Lung (tissue), 11 donors: ENCODE measurements at regions not wholly inside any gene's neighbourhood (a gene's known extent, or its start where the extent isn't known, plus 50 kb on each side); places are given as distances from the start of the nearest gene placed in this dataset.

ENCODE experiments used
- ATAC-seq: fragments of 200-7000 bp; cut with Tn5 transposase; one replicate; pipeline ENCODE4 v1.9.1; 2020; ENCODE audit warnings: moderate number of reproducible peaks; ENCODE audit not compliant: insufficient read depth, low FRiP score
- DNase-seq, 3 donors: peaks; one replicate each; pipeline ENCODE4 v3.0.0-alpha.2; 2013 to 2017
- H3K27ac ChIP-seq, 2 donors: one replicate each; pipeline ENCODE4 v1.5.1; 2013; ENCODE audit warnings: mild to moderate bottlenecking in 2 of 2, moderate library complexity in 2 of 2, control low read depth in 1 of 2, inconsistent platforms in 1 of 2, low read depth in 1 of 2, low read length in 1 of 2
- H3K27me3 ChIP-seq, 3 donors: one replicate each; pipeline ENCODE4 v1.5.1; 2013; ENCODE audit warnings: low read length in 2 of 3; ENCODE audit not compliant: control insufficient read depth in 3 of 3, insufficient read depth in 3 of 3
- H3K36me3 ChIP-seq, 4 donors: one replicate each; pipeline ENCODE4 v1.5.1; 2013; ENCODE audit warnings: low read length in 4 of 4, mild to moderate bottlenecking in 1 of 4, moderate library complexity in 1 of 4; ENCODE audit not compliant: control insufficient read depth in 4 of 4, insufficient read depth in 4 of 4
- H3K4me1 ChIP-seq, 5 donors: one replicate each; pipeline ENCODE4 v1.5.1; 2013; ENCODE audit warnings: low read length in 5 of 5, mild to moderate bottlenecking in 2 of 5, moderate library complexity in 1 of 5; ENCODE audit not compliant: control insufficient read depth in 5 of 5, insufficient read depth in 5 of 5
- H3K4me3 ChIP-seq: one replicate; pipeline ENCODE4 v1.5.1; 2013; ENCODE audit warnings: mild to moderate bottlenecking, control low read depth, moderate library complexity
- H3K9ac ChIP-seq, 2 donors: one replicate each; pipeline ENCODE4 v1.5.1; 2013; ENCODE audit warnings: low read length in 2 of 2, control low read depth in 1 of 2; ENCODE audit not compliant: insufficient read depth in 1 of 2
- H3K9me3 ChIP-seq, 4 donors: one replicate each; pipeline ENCODE4 v1.5.1; 2013; ENCODE audit warnings: low read length in 3 of 4, mild to moderate bottlenecking in 1 of 4, moderate library complexity in 1 of 4; ENCODE audit not compliant: control insufficient read depth in 4 of 4, insufficient read depth in 3 of 4
- WGBS, 2 donors: extraction: QIAGEN DNeasy Blood & Tissue Kit; methylation state at CpG; one replicate each; pipeline ENCODE4 v1.1.7; 2013; 5-methylcytosine and 5-hydroxymethylcytosine counted together
- TF ChIP-seq, protein P1 (sequence below): IDR thresholded peaks from 2 replicates; pipeline ENCODE4 v1.5.1; 2012; ENCODE audit warnings: mild to moderate bottlenecking; ENCODE audit errors: control extremely low read depth, extremely low read depth
- donor health status: control.
- donor health status: control.
- donor health status: Bipolar disorder and iron deficiency.
- donor health status: healthy.
- donor health status: DM: yes; HTN: yes; CAD: no.

DNA sequence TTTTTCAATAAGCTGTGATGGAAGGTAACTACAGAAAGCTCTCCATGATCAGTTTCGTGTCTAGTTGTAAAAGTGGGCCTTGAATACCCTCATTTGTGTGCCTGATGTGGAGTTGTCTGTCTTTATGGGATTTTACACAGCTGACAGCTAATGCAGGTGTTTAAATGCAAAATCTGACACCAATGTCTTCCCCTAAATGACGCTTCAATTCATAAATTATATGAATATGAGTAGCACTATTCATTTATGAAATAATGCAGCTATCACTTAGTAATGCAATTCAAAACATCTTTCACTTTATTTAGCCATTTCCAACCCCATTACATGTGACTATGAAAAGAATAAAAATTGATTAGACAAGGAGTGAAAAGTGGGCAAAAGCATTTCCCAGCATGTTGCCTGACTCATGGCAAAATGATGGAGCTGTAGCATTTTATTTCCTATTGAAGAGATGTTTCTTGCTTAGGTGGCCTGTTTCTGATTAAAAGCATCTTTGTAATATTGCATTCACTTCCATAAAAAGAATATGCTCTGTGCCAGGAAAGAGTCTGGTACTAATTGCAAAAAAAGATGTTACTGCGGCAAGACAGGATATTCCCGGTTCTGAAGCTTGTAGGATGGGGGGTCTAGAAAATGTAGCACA, 116.7 kb upstream of the HAPLN1 start:
- ATAC-seq = no peak
- TF ChIP-seq, protein P1, sequence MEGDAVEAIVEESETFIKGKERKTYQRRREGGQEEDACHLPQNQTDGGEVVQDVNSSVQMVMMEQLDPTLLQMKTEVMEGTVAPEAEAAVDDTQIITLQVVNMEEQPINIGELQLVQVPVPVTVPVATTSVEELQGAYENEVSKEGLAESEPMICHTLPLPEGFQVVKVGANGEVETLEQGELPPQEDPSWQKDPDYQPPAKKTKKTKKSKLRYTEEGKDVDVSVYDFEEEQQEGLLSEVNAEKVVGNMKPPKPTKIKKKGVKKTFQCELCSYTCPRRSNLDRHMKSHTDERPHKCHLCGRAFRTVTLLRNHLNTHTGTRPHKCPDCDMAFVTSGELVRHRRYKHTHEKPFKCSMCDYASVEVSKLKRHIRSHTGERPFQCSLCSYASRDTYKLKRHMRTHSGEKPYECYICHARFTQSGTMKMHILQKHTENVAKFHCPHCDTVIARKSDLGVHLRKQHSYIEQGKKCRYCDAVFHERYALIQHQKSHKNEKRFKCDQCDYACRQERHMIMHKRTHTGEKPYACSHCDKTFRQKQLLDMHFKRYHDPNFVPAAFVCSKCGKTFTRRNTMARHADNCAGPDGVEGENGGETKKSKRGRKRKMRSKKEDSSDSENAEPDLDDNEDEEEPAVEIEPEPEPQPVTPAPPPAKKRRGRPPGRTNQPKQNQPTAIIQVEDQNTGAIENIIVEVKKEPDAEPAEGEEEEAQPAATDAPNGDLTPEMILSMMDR = no peak
- no peaks in the 10 kb centered on the region for H3K36me3 ChIP-seq
- no peak for DNase-seq
- no peak overlapping the region for H3K9ac ChIP-seq
- 88 to 91% methylated on average over 4 of the region's 4 CpGs for WGBS, 2 donors
- H3K27ac ChIP-seq = no peak overlapping the region
- no peaks in the 10 kb centered on the region for H3K9me3 ChIP-seq
- H3K4me3 ChIP-seq = no peak overlapping the region
- H3K4me1 ChIP-seq = no peaks in the 10 kb centered on the region
- H3K27me3 ChIP-seq = no peaks in the 10 kb centered on the region

DNA sequence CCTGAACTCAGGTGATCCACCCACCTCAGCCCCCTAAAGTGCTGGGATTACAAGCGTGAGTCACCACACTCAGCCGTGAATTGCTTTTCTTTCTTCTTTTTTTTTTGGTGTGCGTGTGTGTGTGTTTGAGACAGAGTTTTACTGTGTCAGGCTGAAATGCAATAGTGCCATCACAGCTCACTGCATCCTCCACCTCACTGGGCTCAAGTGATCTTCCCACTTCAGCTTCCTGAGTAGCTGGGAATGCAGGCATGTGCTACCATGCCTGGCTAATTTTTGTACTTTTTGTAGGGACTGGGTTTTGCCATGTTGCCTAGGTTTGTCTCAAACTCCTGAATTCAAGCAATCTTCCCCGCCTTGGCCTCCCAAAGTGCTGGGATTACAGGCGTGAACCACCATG, 113.7 kb upstream of the HAPLN1 start:
- Histone ChIP-seq H3K9ac (no peak overlapping the region), H3K9me3 (no peaks in the 10 kb centered on the region), H3K4me3 (no peak overlapping the region), H3K27me3 (no peaks in the 10 kb centered on the region), H3K27ac (no peak overlapping the region), H3K4me1 (no peaks in the 10 kb centered on the region), H3K36me3 (no peaks in the 10 kb centered on the region)
- WGBS, 2 donors = 94 to 95% methylated on average over 5 of the region's 5 CpGs
- ATAC-seq (no peak), DNase-seq (no peak)
- TF ChIP-seq, protein P1 = no peak

DNA sequence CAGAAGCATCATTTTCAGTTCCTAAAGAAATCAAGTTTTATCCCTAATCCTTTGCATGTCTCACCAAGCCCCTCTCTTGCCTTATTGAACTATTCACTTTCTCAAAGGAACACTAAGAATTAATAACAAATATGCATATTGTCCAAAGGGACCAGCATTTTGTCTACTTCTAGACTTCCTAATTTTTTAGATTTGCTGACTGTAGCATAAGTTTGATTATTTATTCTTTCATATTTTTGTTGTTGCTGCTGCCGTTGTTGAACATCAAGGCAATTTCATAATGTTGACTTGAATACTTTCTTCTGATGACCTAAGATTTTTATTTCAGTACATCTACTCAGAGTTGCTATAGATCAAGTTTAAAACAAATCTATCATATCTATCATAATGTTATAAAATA, 111.2 kb upstream of the HAPLN1 start:
- TF ChIP-seq, protein P1 = no peak
- no peaks in the 10 kb centered on the region for H3K36me3 ChIP-seq
- ATAC-seq (no peak), DNase-seq (no peak)
- H3K27me3 ChIP-seq = no peaks in the 10 kb centered on the region
- no peak overlapping the region for H3K9ac ChIP-seq
- WGBS, 2 donors = 84 to 85% methylated on average over 1 of the region's 1 CpG
- H3K27ac ChIP-seq = no peak overlapping the region
- no peak overlapping the region for H3K4me3 ChIP-seq
- H3K9me3 ChIP-seq = no peaks in the 10 kb centered on the region
- no peaks in the 10 kb centered on the region for H3K4me1 ChIP-seq

DNA sequence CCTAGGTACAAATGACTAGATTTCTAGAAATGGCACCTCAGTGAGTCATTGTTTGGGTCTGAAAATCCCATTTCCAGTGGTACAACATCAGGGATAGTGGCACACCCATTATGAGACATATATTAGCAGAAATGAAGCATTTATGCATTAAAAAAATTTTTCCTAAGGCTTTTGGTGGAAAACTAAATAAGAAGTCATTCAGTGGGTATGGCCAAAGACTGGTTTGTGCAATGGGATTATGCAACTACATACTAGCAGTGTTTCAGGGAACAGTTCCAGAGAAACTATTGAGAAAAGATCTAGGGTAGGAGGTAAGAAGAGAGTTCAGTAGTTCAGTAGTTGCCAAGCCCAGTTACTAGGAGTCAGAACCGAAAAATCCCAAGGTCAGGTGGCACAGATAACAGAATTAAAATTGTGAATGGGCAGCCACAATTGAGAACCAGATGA, 106.5 kb upstream of the HAPLN1 start:
- peaks cover 0 to 6% (median 0%) of the 10 kb centered on the region in 4 donors for H3K9me3 ChIP-seq
- no peak overlapping the region for H3K27ac ChIP-seq
- no peaks in the 10 kb centered on the region for H3K4me1 ChIP-seq
- ATAC-seq (peak; percentile 34), DNase-seq (peak in 1 of 3 donors; percentile 13)
- H3K4me3 ChIP-seq = no peak overlapping the region
- 57 to 70% methylated on average over 1 of the region's 1 CpG for WGBS, 2 donors
- TF ChIP-seq, protein P1 = no peak
- H3K27me3 ChIP-seq = no peaks in the 10 kb centered on the region
- no peaks in the 10 kb centered on the region for H3K36me3 ChIP-seq
- no peak overlapping the region for H3K9ac ChIP-seq
